HepG2 (cell line): ENCODE measurements at regions not wholly inside any gene's neighbourhood (a gene's known extent, or its start where the extent isn't known, plus 50 kb on each side); places are given as distances from the start of the nearest gene placed in this dataset.
"Not testable (repeated sequence)": the region's sequence is repeated elsewhere in the genome, so short reads cannot be mapped to it uniquely, and the experiment has no call there.

Experiments
- ATAC-seq: fragments of 200-7000 bp; cut with Tn5 transposase; 3 replicates; pipeline ENCODE4 v1.9.1; 2020; ENCODE audit warnings: mild to moderate bottlenecking, moderate library complexity
- BruUV-seq: library from RNA; stranded (reverse); fragments of 400-500 nt; replicated peaks from 2 replicates; lab custom pipeline; 2021; lab: Mats Ljungman, UMichigan
- CTCF ChIA-PET: fragments of 300-600 bp; formaldehyde crosslinking; extraction: SDS; loops from one replicate; lab custom pipeline; 2021; ENCODE audit warnings: low total read pairs, inconsistent platforms, low intra/inter-chr PET ratio; lab: Yijun Ruan, JAX
- POLR2A ChIA-PET: fragments of 350-600 bp; sonication (Branson Sonifier 250); formaldehyde crosslinking; loops from one replicate; lab custom pipeline; 2020; ENCODE audit warnings: antibody characterized with exemption, inconsistent platforms; lab: Yijun Ruan, JAX
- DNase-seq: peaks from one replicate; pipeline ENCODE4 v3.0.0-alpha.2; 2015; ENCODE audit warnings: low spot score
- FAIRE-seq: peaks from 3 replicates; lab custom pipeline; 2011; peaks lifted over from hg19 to GRCh38; lab: Jason Lieb, UNC
- H2AFZ ChIP-seq: one replicate; pipeline ENCODE4 v1.6.1; 2011; ENCODE audit warnings: low read length, inconsistent platforms
- H3K27ac ChIP-seq: fragments of 300-600 bp; 3 replicates; pipeline ENCODE4 v1.8.0; 2011; ENCODE audit warnings: mixed run types, mild to moderate bottlenecking, mixed read lengths, low read length, inconsistent platforms; ENCODE audit not compliant: insufficient read depth; ENCODE audit errors: extremely low read length
- H3K27me3 ChIP-seq, 2 experiments: fragments of 200-600 bp in 1 of 2; 2 replicates in 1 of 2; 3 replicates in 1 of 2; pipeline versions ENCODE4 v1.6.0 to v1.8.0; 2011; ENCODE audit warnings: low read length in 2 of 2, mild to moderate bottlenecking in 2 of 2, moderate library complexity in 2 of 2, inconsistent platforms in 1 of 2; ENCODE audit not compliant: insufficient read depth in 2 of 2, control insufficient read depth in 1 of 2
- H3K36me3 ChIP-seq, 2 experiments: fragments of 200-600 bp in 1 of 2; replicated peaks in 1 of 2; 2 replicates in 1 of 2; 3 replicates in 1 of 2; pipeline versions ENCODE4 v1.5.1 to v1.8.0; 2011; ENCODE audit warnings: low read length in 2 of 2, inconsistent platforms in 1 of 2; ENCODE audit not compliant: insufficient read depth in 2 of 2, control insufficient read depth in 1 of 2
- H3K4me1 ChIP-seq: 2 replicates; pipeline ENCODE4 v1.5.1; 2012; ENCODE audit warnings: low read length, inconsistent platforms; ENCODE audit not compliant: insufficient read depth
- H3K4me2 ChIP-seq: 2 replicates; pipeline ENCODE4 v1.6.0; 2011; ENCODE audit warnings: low read depth, low read length, inconsistent platforms
- H3K4me3 ChIP-seq, 3 experiments: fragments of 200-600 bp in 1 of 3; sonication (generic), shearing (Covaris generic) in 1 of 3; replicated peaks in 1 of 3; 2 replicates each; pipeline ENCODE4 v1.5.1; 2011 to 2016; ENCODE audit warnings: low read length in 3 of 3, inconsistent platforms in 2 of 3, low read depth in 2 of 3, mild to moderate bottlenecking in 2 of 3, control low read depth in 1 of 3, mixed read lengths in 1 of 3; ENCODE audit not compliant: insufficient read depth in 1 of 3
- H3K79me2 ChIP-seq: one replicate; pipeline ENCODE4 v1.6.1; 2011; ENCODE audit warnings: low read length, inconsistent platforms; ENCODE audit not compliant: insufficient read depth
- H3K9ac ChIP-seq: 2 replicates; pipeline ENCODE4 v1.6.0; 2011; ENCODE audit warnings: mild to moderate bottlenecking, low read depth, low read length, inconsistent platforms; ENCODE audit not compliant: insufficient read depth
- H3K9me3 ChIP-seq: 2 replicates; pipeline ENCODE4 v1.5.1; 2012; ENCODE audit warnings: mild to moderate bottlenecking, low read length
- H4K20me1 ChIP-seq: 2 replicates; pipeline ENCODE4 v1.6.0; 2011; ENCODE audit warnings: inconsistent platforms, mild to moderate bottlenecking, low read length, moderate library complexity; ENCODE audit not compliant: insufficient read depth
- ARNT2 ChIP-seq: sonication (generic); formaldehyde crosslinking; IDR thresholded peaks from 2 replicates; pipeline ENCODE4 v1.8.0; 2022; ENCODE audit warnings: mild to moderate bottlenecking, low read depth, missing genetic modification reagents, moderate library complexity
- E2F2 ChIP-seq: sonication (generic); formaldehyde crosslinking; IDR thresholded peaks from 2 replicates; pipeline ENCODE4 v1.4.0; 2020; ENCODE audit warnings: missing genetic modification reagents, borderline replicate concordance
- EP300 ChIP-seq, 3 experiments: sonication (generic) in 1 of 3; formaldehyde crosslinking in 1 of 3; IDR thresholded peaks; 2 replicates each; pipeline versions ENCODE4 v1.5.1 to v1.6.1; 2011 to 2020; ENCODE audit warnings: low read depth in 2 of 3, low read length in 2 of 3, borderline replicate concordance in 1 of 3, improper control_type of control experiment in 1 of 3, mild to moderate bottlenecking in 1 of 3, missing genetic modification reagents in 1 of 3, moderate library complexity in 1 of 3
- ETV6 ChIP-seq: sonication (generic); formaldehyde crosslinking; conservative IDR thresholded peaks from 2 replicates; pipeline ENCODE4 v1.4.0; 2020; ENCODE audit warnings: missing genetic modification reagents
- NR3C1 ChIP-seq: sonication (generic); formaldehyde crosslinking; IDR thresholded peaks from 2 replicates; pipeline ENCODE4 v1.4.0; 2020; ENCODE audit warnings: missing genetic modification reagents
- SNRNP70 ChIP-seq: fragments of 200-400 bp; formaldehyde crosslinking; IDR thresholded peaks from 2 replicates; pipeline ENCODE4 v1.6.1; 2017; ENCODE audit warnings: mild to moderate bottlenecking, low read depth, low read length, moderate library complexity
- SRSF1 ChIP-seq: fragments of 200-400 bp; formaldehyde crosslinking; optimal IDR thresholded peaks from 2 replicates; pipeline ENCODE3; 2017; ENCODE audit warnings: mild to moderate bottlenecking, low read depth, low read length, moderate library complexity
- STAT5B ChIP-seq: sonication (generic); formaldehyde crosslinking; IDR thresholded peaks from 2 replicates; pipeline ENCODE4 v1.4.0; 2020; ENCODE audit warnings: missing genetic modification reagents
- TBX2 ChIP-seq: sonication (generic); formaldehyde crosslinking; IDR thresholded peaks from 2 replicates; pipeline ENCODE4 v1.5.0; 2020; ENCODE audit warnings: missing genetic modification reagents, mild to moderate bottlenecking, borderline replicate concordance
- ZFP62 ChIP-seq: sonication (generic); formaldehyde crosslinking; IDR thresholded peaks from 2 replicates; pipeline ENCODE4 v1.4.0; 2020; ENCODE audit warnings: missing genetic modification reagents
- ZNF234 ChIP-seq: sonication (generic); formaldehyde crosslinking; conservative IDR thresholded peaks from 2 replicates; pipeline ENCODE4 v1.5.1; 2020; ENCODE audit warnings: mild to moderate bottlenecking, missing genetic modification reagents
- ZNF740 ChIP-seq: sonication (generic); formaldehyde crosslinking; IDR thresholded peaks from 2 replicates; pipeline ENCODE4 v1.4.0; 2020; ENCODE audit warnings: missing genetic modification reagents
- ZNF749 ChIP-seq: sonication (generic); formaldehyde crosslinking; IDR thresholded peaks from 2 replicates; pipeline ENCODE4 v1.8.0; 2022; ENCODE audit warnings: mild to moderate bottlenecking, missing genetic modification reagents, moderate library complexity, borderline replicate concordance
- WGBS: methylation state at CpG from one replicate; pipeline ENCODE4 v1.1.6; 2017; ENCODE audit warnings: low lambda C conversion rate; 5-methylcytosine and 5-hydroxymethylcytosine counted together
- in situ Hi-C: cut with HindIII; loops from 2 replicates; pipeline ENCODE4 v1.10.0; 2017; ENCODE audit warnings: low pct_unique_long_range_greater_than_20kb; ENCODE audit not compliant: extremely low pct_ligation_motif_present
- intact Hi-C: fragments of 100-400 bp; cut with micrococcal nuclease; formaldehyde crosslinking; loops from one replicate; pipeline ENCODE4 v1.10.0; 2022; ENCODE audit not compliant: unreplicated experiment

- Histone ChIP-seq H2AFZ (no peak overlapping the region), H4K20me1 (no peaks in the 10 kb centered on the region), H3K9ac (no peak overlapping the region), H3K9me3 (no peaks in the 10 kb centered on the region), H3K4me2 (no peak overlapping the region), H3K27ac (no peak overlapping the region), H3K4me1 (no peaks in the 10 kb centered on the region), H3K79me2 (no peaks in the 10 kb centered on the region), H3K27me3 (no peaks in the 10 kb centered on the region), H3K36me3 (no peaks in the 10 kb centered on the region), H3K4me3 (no peak overlapping the region)
- WGBS, result 0% methylated on average over 1 of the region's 1 CpG
- intact Hi-C loops (no loop called here), in situ Hi-C loops (no loop called here)
- no peak for FAIRE-seq
- ATAC-seq, result no peak
- ChIA-PET CTCF (no interaction called here), POLR2A (no interaction called here)
- DNase-seq, result no peak
- TF ChIP-seq STAT5B, result no peak
- TF ChIP-seq ZNF749 (CRISPR knock-in tag), result no peak
- BruUV-seq, result no TSS peak
Observed at GRCh38 chr18:38789141-38789540, 1223.5 kb upstream of the CELF4 start.

GRCh38 chr18:38786906-38787305 lies 1221.3 kb upstream of the CELF4 start:
- TF ChIP-seq SRSF1, result no peak
- no peak for TF ChIP-seq SNRNP70
- TF ChIP-seq E2F2 (CRISPR knock-in tag), result no peak
- TF ChIP-seq TBX2, result no peak
- TF ChIP-seq EP300 (IDR thresholded peaks at IDR 0.05; ENCODE audit: low read depth in 2 of 2, low read length in 2 of 2), result no peak
- TF ChIP-seq EP300 (CRISPR knock-in tag; IDR thresholded peaks at IDR 0.05; ENCODE audit: borderline replicate concordance), result no peak
- no peak for TF ChIP-seq ZFP62 (CRISPR knock-in tag)
- no peak for TF ChIP-seq ZNF234 (CRISPR knock-in tag)
- no peak for TF ChIP-seq NR3C1 (CRISPR knock-in tag)
- no peak for TF ChIP-seq ZNF740 (CRISPR knock-in tag)
- no peak for TF ChIP-seq ETV6 (CRISPR knock-in tag)
- TF ChIP-seq ARNT2 (CRISPR knock-in tag), result no peak
- H4K20me1 ChIP-seq, result no peaks in the 10 kb centered on the region
- H3K4me3 ChIP-seq, result no peak overlapping the region
- POLR2A ChIA-PET, result no interaction called here
- CTCF ChIA-PET, result no interaction called here
- FAIRE-seq (no peak), ATAC-seq (no peak), DNase-seq (no peak)
- H3K36me3 ChIP-seq, result no peaks in the 10 kb centered on the region
- no peaks in the 10 kb centered on the region for H3K9me3 ChIP-seq
- intact Hi-C loops (no loop called here), in situ Hi-C loops (no loop called here)
- WGBS, result 0% methylated on average over 1 of the region's 1 CpG
- no peak overlapping the region for H2AFZ ChIP-seq
- no TSS peak for BruUV-seq
- no peak overlapping the region for H3K4me2 ChIP-seq
- no peaks in the 10 kb centered on the region for H3K4me1 ChIP-seq
- H3K27me3 ChIP-seq, result no peaks in the 10 kb centered on the region
- no peak overlapping the region for H3K9ac ChIP-seq
- H3K79me2 ChIP-seq, result no peaks in the 10 kb centered on the region
- H3K27ac ChIP-seq, result no peak overlapping the region

DNA sequence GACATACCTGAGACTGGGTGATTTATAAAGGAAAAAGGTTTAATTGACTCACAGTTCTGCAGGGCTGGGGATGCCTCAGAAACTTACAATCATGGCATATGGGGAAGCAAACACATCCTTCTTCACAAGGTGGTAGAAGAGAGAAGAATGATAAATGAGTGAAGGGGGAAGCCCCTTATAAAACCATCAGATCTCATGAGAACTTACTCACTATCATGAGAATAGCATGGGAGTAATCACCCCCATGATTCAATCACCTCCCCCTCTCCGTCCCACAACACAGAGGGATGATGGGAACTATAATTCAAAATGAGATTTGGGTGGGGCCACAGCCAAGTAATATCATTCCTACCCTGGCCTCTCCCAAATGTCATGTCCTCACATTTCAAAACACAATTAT lies 1206.0 kb upstream of the CELF4 start:
- peaks cover 12% of the 10 kb centered on the region; the same call in 1 of the 2 replicates for H3K9me3 ChIP-seq
- WGBS, result 0% methylated on average over 1 of the region's 1 CpG
- intact Hi-C loops, DNase-seq, H3K79me2 ChIP-seq, H3K4me1 ChIP-seq, FAIRE-seq, H3K9ac ChIP-seq, BruUV-seq, H3K36me3 ChIP-seq, ATAC-seq, H2AFZ ChIP-seq, CTCF ChIA-PET, H3K4me3 ChIP-seq, H4K20me1 ChIP-seq, H3K27me3 ChIP-seq, in situ Hi-C loops, H3K4me2 ChIP-seq, H3K27ac ChIP-seq, POLR2A ChIA-PET: not testable (repeated sequence)
